ENCODE measurements at regions not wholly inside any gene's neighbourhood (a gene's known extent, or its start where the extent isn't known, plus 50 kb on each side); places are given as distances from the start of the nearest gene placed in this dataset.

DNA sequence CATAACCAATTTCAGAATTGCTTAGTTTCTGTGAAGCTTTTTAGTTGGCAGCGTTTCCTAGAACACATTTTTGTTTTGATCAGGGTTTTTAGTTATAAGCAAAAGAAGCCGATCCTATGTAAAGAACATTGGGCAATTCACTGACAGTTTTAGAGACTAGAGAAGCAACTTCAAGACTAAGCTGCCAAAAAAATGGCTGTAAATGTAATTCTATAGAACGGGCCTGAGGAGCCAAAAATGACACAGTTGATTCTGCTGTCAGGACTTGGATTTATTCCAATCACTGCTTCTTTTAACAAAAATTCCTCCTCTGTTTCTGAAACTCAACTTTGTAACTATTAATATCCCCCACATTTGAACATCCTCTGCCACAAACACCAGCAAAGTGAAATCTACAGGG, 236.0 kb upstream of the EYS start:
- no peak for DNase-seq
- Histone ChIP-seq H3K9me2 (replicated peaks; ENCODE audit: low read length) (no peaks in the 10 kb centered on the region), H4K20me1 (ENCODE audit: low read length) (no peaks in the 10 kb centered on the region), H3F3A (ENCODE audit: low read length, unreplicated experiment) (no peaks in the 10 kb centered on the region), H3K9me3 (ENCODE audit: low read length) (no peaks in the 10 kb centered on the region), H3K9ac (ENCODE audit: low read length) (no peak overlapping the region), H3K4me3 (ENCODE audit: low read length) (no peak overlapping the region), H3K27me3 (ENCODE audit: low read length) (no peaks in the 10 kb centered on the region), H2AFZ (ENCODE audit: low read length) (no peak overlapping the region), H3K79me2 (ENCODE audit: low read length) (no peaks in the 10 kb centered on the region), H3K4me2 (ENCODE audit: low read length) (no peak overlapping the region), H3K4me1 (ENCODE audit: insufficient read depth, low read length) (no peaks in the 10 kb centered on the region), H3K36me3 (ENCODE audit: low read depth, low read length) (no peaks in the 10 kb centered on the region), H3K27ac (ENCODE audit: low read length) (no peak overlapping the region)
- ChIA-PET POLR2A (ENCODE audit: unreplicated experiment) (no interaction called here), CTCF (no interaction called here)
- intact Hi-C loops (cut with micrococcal nuclease): no loop called here
- TF ChIP-seq CTCF (conservative IDR thresholded peaks at IDR 0.05; ENCODE audit: low read depth, low read length): no peak
- no peak for ATAC-seq
- no TSS peak for BruUV-seq (replicated peaks)

DNA sequence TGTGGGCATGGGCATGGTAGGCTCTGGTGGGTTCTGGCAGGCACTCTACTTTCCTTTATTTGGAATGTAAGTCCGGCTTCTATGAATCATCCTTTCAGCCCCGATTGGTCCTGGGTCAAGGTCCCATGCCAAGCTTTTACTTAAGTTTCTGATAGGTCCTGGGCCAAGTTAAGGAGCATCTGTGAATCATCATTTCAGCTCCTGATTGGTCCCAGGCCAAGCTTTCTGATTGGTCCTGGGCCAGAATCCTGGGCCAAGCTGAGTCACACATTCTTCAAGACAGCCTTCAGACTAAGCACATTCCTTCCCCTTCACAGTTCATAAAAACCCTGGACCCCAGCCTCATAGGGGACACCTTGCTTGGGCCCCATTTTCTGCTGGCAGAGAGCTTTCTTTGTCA, 231.0 kb upstream of the EYS start:
- no peaks in the 10 kb centered on the region for H3K36me3 ChIP-seq (ENCODE audit: low read depth, low read length)
- peak; percentile 4 for DNase-seq

GRCh38 chr6:65935412-65935811, 228.4 kb upstream of the EYS start:
- TF ChIP-seq CTCF (conservative IDR thresholded peaks at IDR 0.05; ENCODE audit: low read depth, low read length): no peak
- TF ChIP-seq EZH2phosphoT487 (IDR thresholded peaks at IDR 0.05; ENCODE audit: borderline replicate concordance, low read length): no peak
- TF ChIP-seq EZH2 (IDR thresholded peaks at IDR 0.05; ENCODE audit: low read length, unreplicated experiment): no peak
- H3K4me3 ChIP-seq (ENCODE audit: low read length): no peak overlapping the region
- H3F3A ChIP-seq (ENCODE audit: low read length, unreplicated experiment): no peaks in the 10 kb centered on the region
- H4K20me1 ChIP-seq (ENCODE audit: low read length): no peaks in the 10 kb centered on the region
- H3K27me3 ChIP-seq (ENCODE audit: low read length): no peaks in the 10 kb centered on the region
- intact Hi-C loops (cut with micrococcal nuclease): no loop called here
- no peak overlapping the region for H3K27ac ChIP-seq (ENCODE audit: low read length)
- H3K9ac ChIP-seq (ENCODE audit: low read length): no peak overlapping the region
- H3K36me3 ChIP-seq (ENCODE audit: low read depth, low read length): no peaks in the 10 kb centered on the region
- CTCF ChIA-PET: no interaction called here
- ATAC-seq (no peak), DNase-seq (no peak)
- no peaks in the 10 kb centered on the region for H3K9me2 ChIP-seq (replicated peaks; ENCODE audit: low read length)
- no peak overlapping the region for H3K4me2 ChIP-seq (ENCODE audit: low read length)
- H3K4me1 ChIP-seq (ENCODE audit: insufficient read depth, low read length): no peaks in the 10 kb centered on the region
- no peaks in the 10 kb centered on the region for H3K79me2 ChIP-seq (ENCODE audit: low read length)
- H2AFZ ChIP-seq (ENCODE audit: low read length): no peak overlapping the region
- POLR2A ChIA-PET (ENCODE audit: unreplicated experiment): no interaction called here
- H3K9me3 ChIP-seq (ENCODE audit: low read length): no peaks in the 10 kb centered on the region
- BruUV-seq (replicated peaks): no TSS peak

More for the DNA sequence above, 231.0 kb upstream of the EYS start:
- Histone ChIP-seq H2AFZ (ENCODE audit: low read length) (no peak overlapping the region), H3K9ac (ENCODE audit: low read length) (no peak overlapping the region), H4K20me1 (ENCODE audit: low read length) (no peaks in the 10 kb centered on the region), H3K9me2 (replicated peaks; ENCODE audit: low read length) (no peaks in the 10 kb centered on the region), H3K4me1 (ENCODE audit: insufficient read depth, low read length) (no peaks in the 10 kb centered on the region), H3K4me3 (ENCODE audit: low read length) (no peak overlapping the region), H3K27ac (ENCODE audit: low read length) (no peak overlapping the region), H3K79me2 (ENCODE audit: low read length) (no peaks in the 10 kb centered on the region), H3K27me3 (ENCODE audit: low read length) (no peaks in the 10 kb centered on the region), H3K4me2 (ENCODE audit: low read length) (no peak overlapping the region), H3F3A (ENCODE audit: low read length, unreplicated experiment) (no peaks in the 10 kb centered on the region), H3K9me3 (ENCODE audit: low read length) (no peaks in the 10 kb centered on the region)
- no peak for ATAC-seq
- intact Hi-C loops (cut with micrococcal nuclease): no loop called here
- ChIA-PET CTCF (no interaction called here), POLR2A (ENCODE audit: unreplicated experiment) (no interaction called here)
- TF ChIP-seq EZH2 (IDR thresholded peaks at IDR 0.05; ENCODE audit: low read length, unreplicated experiment) (no peak), EZH2phosphoT487 (IDR thresholded peaks at IDR 0.05; ENCODE audit: borderline replicate concordance, low read length) (no peak), CTCF (conservative IDR thresholded peaks at IDR 0.05; ENCODE audit: low read depth, low read length) (no peak)
- no TSS peak for BruUV-seq (replicated peaks)
